HG02938 (cell line): ENCODE measurements at regions not wholly inside any gene's neighbourhood (a gene's known extent, or its start where the extent isn't known, plus 50 kb on each side); places are given as distances from the start of the nearest gene placed in this dataset.

Source experiments
- ATAC-seq: cut with Tn5 transposase; IDR thresholded peaks from one replicate; pipeline ENCODE4 v1.9.1; 2021; ENCODE audit warnings: mild to moderate bottlenecking, moderate library complexity; ENCODE audit not compliant: unreplicated experiment

DNA sequence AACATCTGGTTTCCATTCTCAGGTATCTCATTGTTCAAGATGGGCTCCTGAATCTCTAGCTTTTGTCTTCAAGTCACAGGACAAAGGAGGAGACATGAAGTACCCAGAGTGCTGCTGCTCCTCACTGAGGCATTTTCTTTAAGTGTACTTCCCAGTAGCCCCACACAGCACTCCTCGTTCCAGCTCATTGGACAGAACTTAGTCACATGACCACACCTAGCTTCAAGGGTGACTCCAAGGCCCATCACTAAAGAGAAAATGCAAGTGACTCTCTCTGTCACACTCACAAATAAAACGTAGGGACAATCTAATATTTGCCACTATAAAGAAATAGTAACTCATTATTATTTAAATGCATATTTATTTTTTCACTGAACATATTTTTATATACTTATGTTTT lies 58.3 kb upstream of the NEUROD6 start:
- no peak for ATAC-seq

DNA sequence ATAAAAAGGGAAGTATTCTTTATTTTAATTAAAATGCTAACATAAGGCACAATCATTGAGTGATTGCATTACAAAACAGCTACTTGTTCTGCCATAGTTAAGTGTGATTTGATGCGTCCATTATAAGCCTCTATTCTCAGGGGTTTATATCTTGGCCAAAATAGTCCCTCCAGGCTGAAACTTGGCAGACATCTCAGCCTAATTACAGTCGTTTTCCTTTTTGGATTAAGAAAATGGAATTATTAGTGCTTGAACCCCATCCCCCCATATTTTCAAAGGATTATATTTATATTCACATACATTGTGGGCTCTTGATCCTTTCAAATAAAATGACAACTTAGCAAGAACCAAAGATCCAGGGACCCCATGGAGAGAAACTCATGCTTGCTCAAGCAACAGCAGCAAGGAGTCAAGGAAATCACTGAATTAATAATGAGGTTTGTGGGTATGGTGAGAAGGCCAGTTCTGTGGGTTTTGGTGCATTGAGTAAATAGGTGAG lies 66.7 kb upstream of the NEUROD6 start:
- ATAC-seq, result no peak

DNA sequence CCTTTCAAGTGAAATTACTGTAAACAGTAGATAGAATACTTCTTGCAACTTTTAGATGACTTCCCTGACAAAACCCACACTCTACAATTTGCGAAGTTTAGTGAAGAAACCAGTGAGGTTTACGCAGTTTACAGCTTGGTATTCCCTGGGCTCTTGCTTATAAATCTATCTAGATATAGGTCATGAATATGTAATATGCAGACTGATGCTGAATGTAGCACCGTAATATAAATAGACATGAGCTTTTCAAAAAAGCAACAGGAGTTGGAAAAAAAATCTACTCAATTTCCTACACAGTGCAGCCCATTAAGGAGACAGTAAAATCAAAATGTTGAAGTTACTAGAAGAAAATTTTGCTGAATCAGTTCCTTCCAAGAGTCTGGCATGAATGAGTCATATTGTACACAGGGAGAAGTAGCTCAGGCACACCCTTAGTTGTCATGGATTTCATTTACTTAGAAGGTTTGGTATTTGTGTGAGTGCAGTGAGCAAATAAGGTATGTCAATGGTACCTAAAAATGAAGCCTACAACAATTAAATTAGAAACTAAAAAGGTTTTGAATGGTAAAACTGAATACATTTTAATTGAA lies 67.7 kb upstream of the NEUROD6 start:
- ATAC-seq, result no peak

DNA sequence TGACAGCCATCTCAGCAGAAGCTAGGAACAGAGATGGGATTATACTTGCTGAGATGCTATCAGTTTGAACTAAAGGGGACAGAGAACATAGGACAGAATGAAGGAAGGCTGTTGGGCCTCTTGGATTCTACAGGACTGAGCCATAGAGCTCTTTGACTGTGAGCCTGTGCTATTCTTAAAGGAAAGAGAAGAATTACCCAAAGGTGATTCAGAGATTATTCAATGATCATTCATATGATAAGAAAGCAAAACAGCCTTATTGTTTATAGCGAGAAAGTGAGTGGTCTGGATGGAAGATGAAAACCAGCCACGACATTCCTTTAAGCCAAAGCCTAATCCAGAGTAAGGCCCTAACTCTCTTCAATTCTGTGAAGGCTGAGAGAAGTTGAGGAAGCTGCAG lies 69.7 kb upstream of the NEUROD6 start:
- ATAC-seq, result no peak

DNA sequence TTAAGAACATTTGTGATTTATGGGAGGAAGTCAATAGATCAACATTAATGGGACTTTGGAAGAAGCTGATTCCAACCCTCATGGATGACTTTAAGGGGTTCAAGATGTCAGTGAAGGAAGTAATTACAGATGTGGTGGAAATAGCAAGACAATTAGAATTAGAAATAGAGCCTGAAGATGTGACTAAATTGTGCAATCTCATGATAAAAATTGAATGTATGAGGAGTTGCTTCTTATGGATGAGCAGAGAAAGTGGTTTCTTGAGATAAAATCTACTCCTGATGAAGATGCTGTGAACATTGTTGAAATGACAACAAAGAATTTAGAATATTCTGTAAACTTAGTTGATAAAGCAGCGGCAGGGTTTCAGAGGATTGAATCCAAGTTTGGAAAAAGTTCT lies 70.9 kb upstream of the NEUROD6 start:
- no peak for ATAC-seq

DNA sequence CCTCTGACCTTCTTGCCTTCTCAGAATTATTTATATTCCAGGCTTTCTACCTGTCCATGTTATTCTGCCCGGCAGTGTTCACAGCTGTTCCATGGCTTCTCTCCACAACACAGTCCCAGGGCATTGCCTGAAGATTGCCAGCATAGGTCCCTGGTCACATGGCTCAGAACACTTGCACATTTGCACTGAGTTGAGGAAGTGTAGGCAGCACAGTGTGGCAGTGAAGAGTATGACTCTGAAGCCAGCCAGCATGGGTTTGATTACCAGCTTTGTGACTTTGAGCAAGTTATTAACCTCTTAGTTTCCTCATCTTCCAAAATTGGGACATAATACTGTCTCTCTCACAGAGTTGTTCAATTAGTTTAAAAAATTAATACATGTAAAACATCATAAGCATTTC lies 73.2 kb upstream of the NEUROD6 start:
- no peak for ATAC-seq

DNA sequence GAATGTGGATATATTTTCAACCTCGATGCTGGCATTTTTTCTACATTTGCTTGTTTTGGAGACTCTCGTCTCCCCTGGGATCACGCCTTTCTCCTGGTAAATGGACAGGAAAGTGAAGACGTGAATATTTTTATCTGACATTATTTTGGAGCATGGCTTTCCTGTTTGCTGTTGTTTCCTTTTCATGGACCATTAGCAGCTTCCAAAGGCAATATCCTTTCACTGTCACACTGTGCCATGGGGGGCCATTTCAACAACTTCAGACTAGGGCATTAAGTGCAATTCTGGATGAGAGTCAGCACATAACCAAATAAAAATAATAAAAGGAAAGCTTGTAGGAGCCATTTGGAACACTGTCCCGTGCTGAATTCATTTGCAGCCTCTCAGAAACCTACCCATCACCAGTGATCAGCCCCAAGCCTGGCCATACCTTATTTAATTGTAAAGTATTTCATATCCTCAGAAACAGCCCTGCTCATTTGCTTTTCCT lies 75.9 kb upstream of the NEUROD6 start:
- no peak for ATAC-seq

DNA sequence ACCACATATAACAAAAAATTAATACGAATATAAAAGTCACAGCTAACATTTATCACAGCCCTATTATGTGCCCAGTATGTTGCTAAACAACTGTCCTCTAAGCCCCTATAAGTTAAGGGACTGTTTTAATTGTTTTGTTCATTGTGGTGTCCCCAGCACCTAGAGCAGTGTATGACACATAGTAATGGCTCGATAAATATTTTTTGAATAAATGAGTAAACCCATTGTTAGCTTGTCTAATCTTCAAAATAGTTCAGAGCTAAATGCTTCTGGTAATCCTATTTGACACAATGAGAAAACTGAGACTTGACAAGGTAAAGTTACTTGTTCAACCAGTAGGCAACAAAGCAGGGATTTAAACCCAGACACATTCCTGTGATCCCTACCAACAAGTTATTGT lies 78.4 kb upstream of the NEUROD6 start:
- ATAC-seq, result no peak

DNA sequence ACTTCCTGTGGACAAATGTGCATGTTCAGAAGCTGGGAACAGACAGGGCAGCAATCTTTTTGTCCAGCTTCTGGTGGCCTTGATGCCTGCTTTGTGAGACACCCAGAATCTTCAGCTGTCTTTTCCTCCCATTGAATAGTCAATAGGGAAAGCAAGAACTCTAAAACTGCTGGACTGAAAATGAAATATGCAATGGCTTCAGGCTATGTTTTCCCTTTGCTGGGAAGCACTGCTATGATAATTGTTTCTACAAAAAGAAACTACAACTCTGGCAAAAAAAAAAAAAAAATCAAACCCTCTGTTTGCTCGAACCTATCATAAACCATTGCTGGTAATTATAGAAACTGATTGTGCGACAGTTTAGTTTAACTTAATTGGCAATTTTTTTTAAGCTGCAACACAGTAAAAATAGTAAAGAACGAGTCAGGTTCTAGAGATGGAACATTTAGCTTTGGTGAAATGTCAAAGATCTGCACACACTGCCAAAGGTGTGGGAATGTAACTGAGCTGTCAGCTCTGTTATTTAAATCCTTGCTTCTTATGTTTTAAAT lies 79.1 kb upstream of the NEUROD6 start:
- no peak for ATAC-seq

DNA sequence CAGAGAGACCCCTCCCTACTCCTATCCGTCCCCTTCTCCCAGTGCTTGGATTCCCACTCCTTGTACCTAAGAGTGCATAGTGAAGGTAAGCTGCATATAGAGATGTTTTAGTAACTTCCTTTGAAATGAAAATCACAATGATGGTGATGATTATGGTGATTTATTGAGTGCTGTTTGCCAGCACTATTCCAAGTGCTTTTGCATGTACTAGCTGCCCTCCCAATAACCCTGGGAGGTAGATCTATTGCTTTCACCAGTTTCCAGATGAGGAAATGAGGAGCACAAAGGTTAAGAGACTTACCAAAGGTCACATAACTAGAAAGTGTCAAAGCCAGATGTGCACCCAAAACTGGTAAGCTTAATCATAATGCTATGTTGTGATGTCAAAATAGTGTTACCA lies 80.4 kb upstream of the NEUROD6 start:
- ATAC-seq, result no peak

DNA sequence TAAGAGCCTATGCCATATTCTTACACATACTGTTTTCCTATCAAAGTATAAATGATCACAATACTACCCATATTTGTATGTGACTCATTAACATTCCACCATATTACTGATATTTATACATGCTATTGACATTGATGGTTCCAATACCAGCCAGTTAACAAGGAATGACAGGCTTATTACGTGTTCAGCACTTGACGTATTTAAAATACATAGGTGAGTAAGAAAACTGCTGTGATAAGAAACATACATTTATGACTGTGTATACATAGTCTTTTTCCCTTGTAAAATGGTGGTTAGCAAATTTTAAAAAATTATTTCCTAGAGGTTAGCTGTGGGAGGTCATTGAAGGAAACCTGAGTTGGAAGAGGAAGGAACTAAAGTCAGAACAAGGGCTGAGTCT lies 81.1 kb upstream of the NEUROD6 start:
- ATAC-seq, result no peak

DNA sequence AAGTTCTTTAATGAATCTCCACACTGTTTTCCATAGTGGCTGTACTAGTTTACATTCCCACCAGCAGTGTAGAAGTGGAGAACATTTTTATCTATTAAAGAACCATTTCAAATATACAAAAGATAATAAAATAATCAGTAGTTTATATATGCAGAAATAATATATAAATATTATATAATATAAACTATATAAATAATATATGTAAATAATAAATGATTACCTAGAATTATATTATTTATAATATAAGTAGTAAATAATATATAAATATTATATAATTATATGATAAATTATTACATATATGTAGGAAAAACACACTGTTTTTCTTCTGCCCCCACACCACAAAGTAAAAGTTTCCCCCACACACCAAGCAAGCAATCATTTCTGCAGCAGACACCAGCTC lies 83.5 kb upstream of the NEUROD6 start:
- no peak for ATAC-seq

DNA sequence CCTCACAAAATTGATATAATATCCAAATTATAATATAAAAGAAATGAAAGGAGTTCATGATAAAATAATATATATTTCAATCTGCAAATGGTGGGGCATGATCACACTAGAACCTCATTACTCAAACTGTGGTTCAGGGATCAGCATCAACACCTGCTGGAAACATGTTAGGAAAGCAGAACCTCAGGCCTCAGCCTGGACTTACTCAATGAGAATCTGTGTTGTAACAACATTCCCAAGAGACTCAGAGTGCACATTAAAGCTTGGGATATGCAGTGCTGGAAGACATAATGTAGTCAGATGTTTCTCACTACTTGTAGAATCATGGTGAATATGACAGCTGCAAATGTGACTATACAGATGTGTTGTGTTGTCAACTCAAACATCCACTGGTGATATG lies 81.7 kb upstream of the ITPRID1 start:
- no peak for ATAC-seq

DNA sequence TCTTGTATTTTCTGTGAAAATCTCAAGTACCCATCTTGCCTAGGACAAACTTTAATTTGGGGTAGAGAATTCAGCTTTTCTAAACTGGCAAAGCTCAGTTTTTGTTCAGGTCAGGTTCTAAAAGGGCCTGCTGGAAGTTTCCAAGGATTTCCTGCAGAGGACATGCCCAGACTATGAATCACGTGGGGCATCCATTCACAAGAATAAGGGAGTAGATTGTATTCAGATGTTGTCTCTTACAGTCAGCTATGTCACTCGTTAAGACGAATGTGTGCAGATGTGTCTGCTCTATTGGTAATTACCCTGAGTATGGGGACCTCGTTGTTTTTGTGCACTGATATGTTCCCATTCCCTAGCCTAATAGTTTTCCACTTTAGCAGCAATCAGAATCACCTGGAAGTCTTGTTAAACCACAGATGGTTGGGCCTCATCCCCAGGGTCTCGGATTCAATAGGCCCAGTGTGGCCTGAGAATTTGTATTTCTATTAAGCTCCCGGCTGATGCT lies 81.0 kb upstream of the ITPRID1 start:
- ATAC-seq, result no peak

DNA sequence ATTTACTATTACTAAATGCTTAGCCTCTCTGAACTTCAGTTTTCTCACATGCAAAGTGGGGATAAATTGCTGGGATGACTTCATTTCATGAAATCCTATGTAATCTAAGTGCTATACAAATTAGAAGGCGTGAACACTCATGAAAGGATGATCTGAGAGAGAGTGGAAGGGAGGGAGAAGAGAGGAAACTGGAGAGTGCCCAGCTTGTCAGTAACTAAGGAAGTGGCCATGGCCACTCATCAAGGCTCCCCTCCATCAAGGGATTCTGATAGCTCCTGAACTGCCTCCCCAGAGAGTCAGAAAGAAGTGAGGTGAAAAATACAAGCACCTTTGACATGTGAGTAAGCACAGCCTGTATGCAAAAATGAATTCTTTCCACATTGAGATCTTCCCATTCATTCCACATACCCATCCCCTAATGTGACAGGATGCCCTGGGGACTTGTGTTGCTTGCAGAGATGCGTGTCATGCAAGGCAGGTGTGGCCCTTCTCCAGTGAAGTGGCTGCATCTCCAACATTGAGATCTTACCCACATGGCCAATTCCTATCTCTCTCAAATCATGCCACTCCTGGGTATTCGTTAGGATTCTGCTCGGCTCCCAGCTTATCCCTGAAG lies 76.5 kb upstream of the ITPRID1 start:
- ATAC-seq, result no peak

DNA sequence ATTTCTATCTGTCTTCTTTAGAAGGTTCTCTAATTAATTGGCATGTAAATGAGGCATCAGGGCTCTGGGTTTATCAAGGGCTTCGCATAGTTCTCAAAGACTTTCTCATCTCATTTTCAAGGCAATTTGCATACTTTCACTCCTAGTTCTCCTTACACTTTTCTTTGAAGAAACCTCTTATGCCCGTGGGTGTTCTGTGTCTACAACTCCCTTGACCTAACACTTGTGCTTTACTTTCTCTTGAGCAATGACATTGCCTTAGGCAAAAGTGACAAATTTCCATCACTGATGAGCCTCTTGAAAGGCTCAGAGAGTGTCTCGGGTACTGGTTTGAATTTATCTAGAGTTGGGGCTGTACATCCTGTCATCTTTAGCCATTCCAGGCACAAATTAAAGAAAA lies 74.7 kb upstream of the ITPRID1 start:
- no peak for ATAC-seq

DNA sequence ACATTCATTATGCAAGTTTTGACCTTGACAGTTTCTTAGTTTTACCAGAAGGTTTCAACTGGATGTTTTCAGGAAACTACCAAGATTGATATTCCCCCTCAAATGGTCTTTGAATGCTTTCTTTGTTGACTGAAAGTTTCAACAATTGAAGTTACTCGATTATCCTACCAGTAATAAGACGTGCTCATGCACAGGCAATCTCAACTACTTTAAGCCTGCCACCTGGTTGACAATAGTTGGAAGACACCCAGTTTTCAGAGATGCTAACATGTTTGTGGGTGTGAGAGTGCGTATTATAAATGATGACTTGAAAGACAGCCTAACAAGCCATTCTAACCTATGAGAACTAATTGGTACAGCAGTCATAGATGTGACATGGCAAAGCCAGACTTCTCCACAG lies 73.4 kb upstream of the ITPRID1 start:
- no peak for ATAC-seq

DNA sequence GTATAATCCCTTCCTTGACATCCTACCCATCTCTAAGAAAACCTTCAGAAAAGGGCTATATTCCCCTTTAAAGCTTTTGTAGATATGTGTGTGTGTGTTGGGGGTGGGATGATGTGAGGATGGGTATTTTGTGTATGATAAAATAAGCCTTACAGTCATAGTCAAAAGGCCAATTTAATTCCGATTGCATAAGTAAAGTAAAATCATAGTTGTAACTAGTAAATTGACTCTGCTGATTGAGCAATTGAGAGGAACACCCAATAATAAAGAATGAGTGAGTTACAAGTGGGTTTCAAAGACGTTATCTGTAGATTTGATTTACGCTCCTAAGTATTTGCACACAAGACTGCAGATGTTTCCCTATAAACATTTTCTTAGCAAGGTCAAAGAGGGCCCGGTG lies 71.3 kb upstream of the ITPRID1 start:
- no peak for ATAC-seq

DNA sequence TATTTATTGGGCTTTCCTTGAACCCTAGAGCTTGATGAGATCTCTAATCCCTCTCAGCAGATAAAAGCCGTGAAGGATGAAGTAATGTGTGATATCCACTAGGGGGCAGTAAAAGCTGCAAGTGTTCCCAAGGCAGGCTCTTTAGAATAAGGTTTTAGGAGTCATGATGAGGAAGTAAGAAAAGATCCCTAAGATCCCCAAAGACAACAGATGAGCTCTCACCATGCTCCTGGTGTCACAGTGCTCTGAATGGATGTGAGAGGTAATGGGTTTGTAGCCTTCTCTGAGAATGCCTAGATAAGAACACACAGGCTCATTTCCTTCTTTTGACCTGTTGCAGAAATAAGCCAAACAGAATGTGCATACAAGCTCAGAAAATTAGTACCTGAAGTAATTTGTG lies 70.4 kb upstream of the ITPRID1 start:
- ATAC-seq, result peak; percentile 92

DNA sequence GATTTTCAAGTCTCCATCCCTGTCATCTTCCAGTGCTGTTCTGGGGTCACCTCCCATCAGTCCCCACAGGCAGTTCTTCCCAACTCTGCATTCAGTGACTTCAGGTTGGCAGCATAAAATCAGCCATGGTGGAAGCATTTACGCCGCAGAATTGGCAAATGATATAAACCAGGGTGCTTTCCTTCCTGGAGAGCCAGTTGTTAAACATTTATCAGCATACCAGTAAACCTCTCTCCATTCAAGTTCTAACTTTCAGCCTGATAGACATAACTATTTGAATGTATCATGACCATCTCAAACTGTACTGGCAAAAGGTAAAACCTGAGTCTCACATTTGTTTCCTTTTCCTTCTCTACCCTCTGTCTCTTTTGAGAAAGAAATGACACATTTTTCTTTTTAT lies 69.7 kb upstream of the ITPRID1 start:
- no peak for ATAC-seq

DNA sequence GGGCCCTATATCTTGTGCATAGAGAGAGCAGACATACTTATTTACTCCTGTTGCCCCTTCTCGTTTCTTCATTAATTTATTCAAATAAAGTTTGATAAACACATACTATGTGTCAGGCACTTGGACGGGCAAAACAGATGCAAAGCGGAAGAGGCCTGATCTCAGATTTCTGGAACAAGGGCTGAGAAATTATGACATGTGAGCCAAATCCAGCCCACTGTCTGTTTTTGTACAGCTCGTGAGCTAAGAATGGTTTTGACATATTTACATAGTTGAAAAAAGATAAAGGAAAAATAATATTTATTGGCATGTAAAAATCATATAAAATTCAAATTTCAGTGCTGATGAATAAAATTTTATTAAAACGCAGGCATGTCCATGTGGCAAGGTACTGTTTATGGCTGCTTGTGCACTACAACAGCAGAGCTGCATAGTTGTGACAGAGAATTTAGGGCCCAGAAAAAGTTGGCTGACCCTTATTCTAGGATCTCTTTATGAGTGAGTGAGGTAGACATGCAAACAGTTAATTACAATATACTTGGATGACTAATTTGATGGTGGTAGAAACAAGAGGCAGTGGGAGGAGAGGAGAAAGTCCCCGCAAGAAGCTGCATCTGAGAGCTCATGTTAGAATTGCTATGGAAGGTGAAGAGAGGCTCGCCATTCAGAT lies 68.1 kb upstream of the ITPRID1 start:
- ATAC-seq, result no peak

DNA sequence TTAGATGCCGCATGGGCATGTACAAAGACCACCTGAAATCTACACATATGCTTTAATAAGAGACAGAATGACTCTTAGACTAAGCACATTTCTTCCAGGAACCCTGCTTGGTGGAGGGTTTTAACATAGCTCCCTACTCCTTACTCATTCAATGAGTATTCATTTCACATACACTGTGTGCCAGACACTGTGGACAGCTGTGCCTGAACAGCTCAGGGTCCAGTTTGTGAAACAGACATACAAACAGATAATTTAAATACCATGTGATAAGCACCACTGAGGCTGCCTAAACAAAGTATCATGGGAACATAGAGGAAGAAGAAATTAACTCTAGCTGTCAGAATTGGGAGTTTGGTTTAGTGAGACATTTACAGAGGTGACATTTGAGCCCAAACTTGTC lies 65.2 kb upstream of the ITPRID1 start:
- no peak for ATAC-seq
